A673 (cell line): ENCODE measurements at regions not wholly inside any gene's neighbourhood (a gene's known extent, or its start where the extent isn't known, plus 50 kb on each side); places are given as distances from the start of the nearest gene placed in this dataset.

Source experiments
- BruUV-seq: library from RNA; stranded (reverse); fragments of 400-500 nt; replicated peaks from 2 replicates; lab custom pipeline; 2021; lab: Mats Ljungman, UMichigan
- CTCF ChIA-PET: fragments of 300-600 bp; sonication (Branson Sonifier 250); formaldehyde crosslinking; loops from one replicate; lab custom pipeline; 2022; ENCODE audit warnings: antibody characterized with exemption; lab: Charles Lee
- POLR2A ChIA-PET: fragments of 300-600 bp; sonication (Branson Sonifier 250); formaldehyde crosslinking; loops from one replicate; lab custom pipeline; 2022; ENCODE audit warnings: antibody characterized with exemption; ENCODE audit not compliant: low non-redundant PET; lab: Charles Lee
- DNase-seq: peaks from one replicate; pipeline ENCODE4 v3.0.0-alpha.2; 2015; ENCODE audit warnings: low spot score
- H3K27ac ChIP-seq: fragments of 200-600 bp; sonication (generic); 2 replicates; pipeline ENCODE4 v1.5.1; 2016; ENCODE audit warnings: mixed run types, low read depth, mild to moderate bottlenecking, mixed read lengths, antibody characterized with exemption, low read length; ENCODE audit not compliant: poor library complexity, severe bottlenecking
- H3K27me3 ChIP-seq: fragments of 200-600 bp; sonication (generic); replicated peaks from 2 replicates; pipeline ENCODE4 v1.6.1; 2017; ENCODE audit warnings: mixed run types, low read depth, mild to moderate bottlenecking, mixed read lengths, antibody characterized with exemption, low read length; ENCODE audit not compliant: insufficient read depth, poor library complexity
- H3K36me3 ChIP-seq: fragments of 200-600 bp; sonication (generic); 2 replicates; pipeline ENCODE4 v1.6.1; 2016; ENCODE audit warnings: mixed run types, mild to moderate bottlenecking, mixed read lengths, antibody characterized with exemption, low read length; ENCODE audit not compliant: insufficient read depth, poor library complexity, severe bottlenecking
- H3K4me1 ChIP-seq: fragments of 200-600 bp; sonication (generic); 2 replicates; pipeline ENCODE4 v1.6.1; 2017; ENCODE audit warnings: mixed run types, mild to moderate bottlenecking, mixed read lengths, antibody characterized with exemption, low read length; ENCODE audit not compliant: insufficient read depth, poor library complexity, severe bottlenecking
- H3K4me3 ChIP-seq: fragments of 200-600 bp; sonication (generic); 2 replicates; pipeline ENCODE4 v1.5.1; 2016; ENCODE audit warnings: low read depth, mixed run types, mild to moderate bottlenecking, mixed read lengths, low read length; ENCODE audit not compliant: poor library complexity, severe bottlenecking
- H3K9me3 ChIP-seq: fragments of 200-600 bp; sonication (generic); 2 replicates; pipeline ENCODE4 v1.6.1; 2016; ENCODE audit warnings: mixed run types, low read depth, mild to moderate bottlenecking, mixed read lengths, antibody characterized with exemption, low read length; ENCODE audit not compliant: poor library complexity, severe bottlenecking
- EZH2 ChIP-seq: fragments of 200-600 bp; sonication (generic); IDR thresholded peaks from 2 replicates; pipeline ENCODE4 v1.6.1; 2017; ENCODE audit warnings: borderline replicate concordance, low read depth, mild to moderate bottlenecking, mixed read lengths, antibody characterized with exemption, low read length; ENCODE audit not compliant: poor library complexity, severe bottlenecking
- intact Hi-C: fragments of 100-400 bp; cut with micrococcal nuclease; formaldehyde crosslinking; loops from one replicate; pipeline ENCODE4 v1.10.0; 2022; ENCODE audit not compliant: unreplicated experiment
- TF ChIP-seq, protein P1 (sequence below): fragments of 300-800, 200-600 bp; sonication (generic); conservative IDR thresholded peaks from 2 replicates; pipeline ENCODE4 v1.5.1; 2017; ENCODE audit warnings: low read depth, mild to moderate bottlenecking, antibody characterized with exemption, low read length, moderate library complexity, mixed read lengths

DNA sequence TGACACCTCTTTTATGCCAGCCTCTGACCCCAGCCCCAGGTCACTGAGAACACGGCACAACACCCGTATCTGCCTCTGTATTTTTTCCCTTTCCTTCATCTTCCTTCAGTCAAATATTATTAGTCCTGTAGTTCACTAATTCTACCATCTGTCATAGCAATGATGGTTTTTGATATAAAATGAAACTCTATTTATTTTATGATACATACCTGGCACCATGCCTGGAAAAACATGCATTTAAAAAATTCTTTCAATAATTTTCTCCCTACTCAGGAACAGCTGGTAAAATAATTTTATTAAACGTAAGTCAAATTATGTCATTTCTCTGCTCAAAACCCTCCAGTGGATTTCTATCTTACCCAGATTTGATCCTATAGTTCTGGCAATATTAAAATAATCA is 224.7 kb downstream of the CDH7 start:
- ChIA-PET CTCF (no interaction called here), POLR2A (no interaction called here)
- intact Hi-C loops = no loop called here
- TF ChIP-seq, protein P1, sequence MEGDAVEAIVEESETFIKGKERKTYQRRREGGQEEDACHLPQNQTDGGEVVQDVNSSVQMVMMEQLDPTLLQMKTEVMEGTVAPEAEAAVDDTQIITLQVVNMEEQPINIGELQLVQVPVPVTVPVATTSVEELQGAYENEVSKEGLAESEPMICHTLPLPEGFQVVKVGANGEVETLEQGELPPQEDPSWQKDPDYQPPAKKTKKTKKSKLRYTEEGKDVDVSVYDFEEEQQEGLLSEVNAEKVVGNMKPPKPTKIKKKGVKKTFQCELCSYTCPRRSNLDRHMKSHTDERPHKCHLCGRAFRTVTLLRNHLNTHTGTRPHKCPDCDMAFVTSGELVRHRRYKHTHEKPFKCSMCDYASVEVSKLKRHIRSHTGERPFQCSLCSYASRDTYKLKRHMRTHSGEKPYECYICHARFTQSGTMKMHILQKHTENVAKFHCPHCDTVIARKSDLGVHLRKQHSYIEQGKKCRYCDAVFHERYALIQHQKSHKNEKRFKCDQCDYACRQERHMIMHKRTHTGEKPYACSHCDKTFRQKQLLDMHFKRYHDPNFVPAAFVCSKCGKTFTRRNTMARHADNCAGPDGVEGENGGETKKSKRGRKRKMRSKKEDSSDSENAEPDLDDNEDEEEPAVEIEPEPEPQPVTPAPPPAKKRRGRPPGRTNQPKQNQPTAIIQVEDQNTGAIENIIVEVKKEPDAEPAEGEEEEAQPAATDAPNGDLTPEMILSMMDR = no peak
- no peak for TF ChIP-seq EZH2
- no peaks in the 10 kb centered on the region for H3K4me1 ChIP-seq
- H3K4me3 ChIP-seq = no peak overlapping the region
- H3K27ac ChIP-seq = no peak overlapping the region
- no peaks in the 10 kb centered on the region for H3K36me3 ChIP-seq
- no peak for DNase-seq
- no peaks in the 10 kb centered on the region for H3K9me3 ChIP-seq
- no peaks in the 10 kb centered on the region for H3K27me3 ChIP-seq
- no TSS peak for BruUV-seq

DNA sequence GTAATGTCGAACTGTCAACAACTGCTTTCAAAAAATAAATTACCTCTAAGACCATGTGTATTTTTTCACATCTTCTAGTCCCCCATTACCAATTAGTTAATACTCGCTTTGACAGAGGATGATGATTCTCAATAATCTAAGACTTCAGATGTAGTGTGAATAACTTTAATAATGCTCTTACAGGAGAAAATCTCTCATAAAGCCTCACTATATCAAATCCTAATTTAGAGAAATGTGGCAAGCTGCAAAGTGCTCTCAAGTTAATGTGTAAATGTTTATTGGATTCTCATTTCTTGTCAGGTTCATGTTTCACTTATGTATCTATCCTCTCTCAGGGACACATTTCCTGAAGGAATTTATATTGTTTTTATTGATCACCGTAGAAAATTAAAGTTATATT is 223.9 kb downstream of the CDH7 start:
- CTCF ChIA-PET = no interaction called here
- Histone ChIP-seq H3K4me1 (no peaks in the 10 kb centered on the region), H3K27me3 (no peaks in the 10 kb centered on the region), H3K27ac (no peak overlapping the region), H3K36me3 (no peaks in the 10 kb centered on the region), H3K4me3 (no peak overlapping the region), H3K9me3 (no peaks in the 10 kb centered on the region)
- intact Hi-C loops = no loop called here
- BruUV-seq = no TSS peak
- DNase-seq = no peak
- POLR2A ChIA-PET = no interaction called here
- TF ChIP-seq, protein P1 = no peak

DNA sequence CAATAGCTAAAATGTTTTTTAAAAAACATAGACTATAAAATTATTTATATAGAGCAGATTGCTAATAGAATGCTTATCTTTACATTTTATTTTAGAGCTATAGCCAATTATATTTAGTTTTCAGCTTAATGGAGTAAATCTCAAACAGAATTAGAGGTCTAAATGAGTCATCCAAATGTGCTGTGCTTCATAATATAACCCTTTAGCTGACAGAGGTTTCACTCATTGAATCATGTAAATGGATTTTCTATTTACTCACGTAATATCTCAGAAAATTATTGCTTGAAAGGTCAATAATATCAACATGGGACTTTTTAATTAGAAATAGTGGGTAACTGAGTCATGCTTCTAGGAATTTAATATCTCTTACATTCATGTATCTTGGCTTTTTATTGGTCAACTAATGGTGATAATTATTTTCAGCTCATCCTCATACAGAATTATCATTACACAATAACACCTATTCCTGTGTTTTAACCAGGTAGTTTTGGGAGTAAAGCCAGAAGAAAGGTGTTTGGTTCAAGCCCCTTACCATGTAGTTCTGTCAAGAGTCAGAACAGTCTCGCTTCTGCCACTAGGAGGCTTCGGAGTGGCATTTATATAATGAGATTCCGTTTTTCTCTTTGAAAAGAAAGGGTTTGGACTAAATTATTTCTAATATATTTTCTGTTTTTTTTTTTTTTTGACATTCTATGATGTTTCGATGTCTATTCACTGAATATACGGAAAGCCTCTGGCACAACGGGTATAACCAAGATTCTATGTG is 217.6 kb downstream of the CDH7 start:
- TF ChIP-seq EZH2 = no peak
- TF ChIP-seq, protein P1 = peak; percentile 60
- Histone ChIP-seq H3K4me1 (no peaks in the 10 kb centered on the region), H3K27ac (no peak overlapping the region), H3K9me3 (no peaks in the 10 kb centered on the region), H3K36me3 (no peaks in the 10 kb centered on the region), H3K4me3 (no peak overlapping the region), H3K27me3 (no peaks in the 10 kb centered on the region)
- DNase-seq = peak; percentile 40
- no TSS peak for BruUV-seq
- ChIA-PET POLR2A (no interaction called here), CTCF (interaction anchor here (0.5 to 0.7 kb wide), 2 partner anchors 13 to 68 kb away, joined by 3 read pairs; no protein-coding TSS in a partner anchor)
- intact Hi-C loops = no loop called here
